ENCODE measurements at regions not wholly inside any gene's neighbourhood (a gene's known extent, or its start where the extent isn't known, plus 50 kb on each side); places are given as distances from the start of the nearest gene placed in this dataset.

- TF ChIP-seq EZH2 (IDR thresholded peaks at IDR 0.05; ENCODE audit: borderline replicate concordance, low read length), result no peak
- no peak for TF ChIP-seq CTCF (IDR thresholded peaks at IDR 0.05; ENCODE audit: low read length)
Measured at GRCh38 chr3:127461286-127461910, 129.1 kb downstream of the TPRA1 start.

Data from OCI-LY1 (cell line).